Activated T-cell treated with anti-CD3 and anti-CD28 coated beads, Interleukin-2, amount 50 U/mL, for 48 hours (primary cell): ENCODE measurements at regions not wholly inside any gene's neighbourhood (a gene's known extent, or its start where the extent isn't known, plus 50 kb on each side); places are given as distances from the start of the nearest gene placed in this dataset.
"Not testable (repeated sequence)": the region's sequence is repeated elsewhere in the genome, so short reads cannot be mapped to it uniquely, and the experiment has no call there.

Source experiments
- DNase-seq, 2 experiments: peaks; one replicate each; pipeline ENCODE4 v3.0.0-alpha.2; 2020

- no peak for DNase-seq
These were observed 1246.5 kb downstream of the UQCRFS1 start for GRCh38 chr19:27966390-27966816.

- no peak for DNase-seq
These were observed 1248.8 kb downstream of the UQCRFS1 start for GRCh38 chr19:27964185-27964584.

GRCh38 chr19:27962264-27962663 is 1250.7 kb downstream of the UQCRFS1 start:
- DNase-seq = no peak

GRCh38 chr19:27955485-27956480 is 1257.2 kb downstream of the UQCRFS1 start:
- DNase-seq = no peak

- not testable (repeated sequence) for DNase-seq
These were observed 1270.3 kb downstream of the UQCRFS1 start for GRCh38 chr19:27942607-27943006.

- no peak for DNase-seq
These were observed 1276.8 kb downstream of the UQCRFS1 start for GRCh38 chr19:27936139-27936538.

GRCh38 chr19:27935669-27936068 is 1277.3 kb downstream of the UQCRFS1 start:
- no peak for DNase-seq

- DNase-seq = no peak
These were observed 1283.6 kb downstream of the UQCRFS1 start for GRCh38 chr19:27929399-27929798.

- DNase-seq = no peak
These were observed 1287.7 kb downstream of the UQCRFS1 start for GRCh38 chr19:27925202-27925601.

GRCh38 chr19:27922970-27923369 is 1290.0 kb downstream of the UQCRFS1 start:
- no peak for DNase-seq

- no peak for DNase-seq
These were observed 1292.2 kb downstream of the UQCRFS1 start for GRCh38 chr19:27920774-27921173.

- DNase-seq = no peak
These were observed 1294.1 kb downstream of the UQCRFS1 start for GRCh38 chr19:27918818-27919217.

GRCh38 chr19:27911122-27911898 is 1301.6 kb downstream of the UQCRFS1 start:
- no peak for DNase-seq

GRCh38 chr19:27909861-27910260 is 1303.1 kb downstream of the UQCRFS1 start:
- DNase-seq = no peak

GRCh38 chr19:27909185-27909840 is 1303.6 kb downstream of the UQCRFS1 start:
- no peak for DNase-seq

GRCh38 chr19:27906081-27906480 is 1306.9 kb downstream of the UQCRFS1 start:
- DNase-seq = no peak

GRCh38 chr19:27905074-27905473 is 1307.9 kb downstream of the UQCRFS1 start:
- DNase-seq = no peak

GRCh38 chr19:27901078-27901477 is 1311.9 kb downstream of the UQCRFS1 start:
- no peak for DNase-seq

GRCh38 chr19:27896091-27896490 is 1316.9 kb downstream of the UQCRFS1 start:
- no peak for DNase-seq

GRCh38 chr19:27894906-27895754 is 1317.8 kb downstream of the UQCRFS1 start:
- DNase-seq = no peak

- DNase-seq = no peak
These were observed 1320.5 kb downstream of the UQCRFS1 start for GRCh38 chr19:27892500-27892899.

GRCh38 chr19:27891411-27891810 is 1321.5 kb downstream of the UQCRFS1 start:
- no peak for DNase-seq
